SK-MEL-5 (cell line): ENCODE measurements at regions not wholly inside any gene's neighbourhood (a gene's known extent, or its start where the extent isn't known, plus 50 kb on each side); places are given as distances from the start of the nearest gene placed in this dataset.

Experiments
- DNase-seq: peaks from one replicate; pipeline ENCODE4 v3.0.0-alpha.2; 2016; ENCODE audit warnings: low read depth, low spot score
- in situ Hi-C: cut with HindIII; loops from 2 replicates; pipeline ENCODE4 v1.10.0; 2016; ENCODE audit warnings: low sequenced_read_pairs, high pct_unique_total_duplicates, low pct_unique_long_range_greater_than_20kb

- no peak for DNase-seq
- in situ Hi-C loops = no loop called here
Observed at GRCh38 chr6:170483413-170483812, 69.7 kb downstream of the PSMB1 start.

DNA sequence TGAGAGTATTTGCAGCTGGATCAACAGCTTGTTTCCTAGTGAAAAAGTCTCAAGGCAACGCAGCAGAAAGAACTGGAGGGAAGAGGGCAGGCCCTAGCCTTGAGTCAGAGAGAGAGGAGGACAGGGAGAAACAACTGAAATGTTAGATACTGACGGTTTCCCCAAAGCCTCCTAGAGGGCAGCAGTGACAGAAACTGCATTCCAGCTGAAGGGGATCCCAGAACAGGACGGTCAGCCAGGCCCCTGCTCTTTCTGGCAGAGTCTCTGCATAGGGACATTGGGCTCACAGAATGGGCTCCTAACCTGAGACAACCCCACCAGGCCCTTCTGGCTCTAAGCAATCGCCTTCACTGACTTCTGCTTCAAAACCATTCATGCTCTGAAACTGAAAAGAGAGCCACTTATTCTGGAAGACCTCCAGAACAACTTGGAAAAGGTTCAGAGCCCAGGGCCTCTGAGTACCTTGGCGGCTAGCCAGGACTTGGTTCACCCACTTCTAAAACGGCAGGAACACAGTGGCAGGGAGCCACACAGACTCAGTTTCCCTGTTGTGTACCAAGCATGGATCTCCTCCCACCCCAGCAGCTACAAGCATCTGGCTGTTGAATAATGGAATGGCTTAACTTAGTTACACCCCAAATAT, 72.9 kb downstream of the PSMB1 start:
- DNase-seq = peak; percentile 17

GRCh38 chr6:170476360-170476759, 76.7 kb downstream of the PSMB1 start:
- no peak for DNase-seq
- in situ Hi-C loops = no loop called here

More for the DNA sequence above, 72.9 kb downstream of the PSMB1 start:
- in situ Hi-C loops = no loop called here

- no peak for DNase-seq
- in situ Hi-C loops = no loop called here
Observed at GRCh38 chr6:170475118-170475517, 78.0 kb downstream of the PSMB1 start.

DNA sequence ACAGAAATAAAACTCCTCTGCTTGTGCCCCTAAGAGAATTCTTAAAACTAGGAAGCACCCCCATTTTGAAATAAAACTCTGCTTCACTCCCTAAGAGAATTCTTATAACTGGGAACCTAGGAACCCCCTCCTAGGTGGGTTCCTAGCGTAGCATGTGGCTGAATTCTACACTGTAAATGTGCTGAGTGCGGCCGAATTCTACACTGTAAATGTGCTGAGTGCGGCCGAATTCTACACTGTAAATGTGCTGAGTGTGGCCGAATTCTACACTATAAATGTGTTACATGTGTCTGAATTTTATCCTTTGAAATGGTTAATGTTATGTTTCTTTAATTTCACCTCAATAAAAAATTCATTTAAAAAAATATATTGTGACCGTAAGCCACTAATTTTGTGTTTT, 79.3 kb downstream of the PSMB1 start:
- no peak for DNase-seq
- in situ Hi-C loops = no loop called here

DNA sequence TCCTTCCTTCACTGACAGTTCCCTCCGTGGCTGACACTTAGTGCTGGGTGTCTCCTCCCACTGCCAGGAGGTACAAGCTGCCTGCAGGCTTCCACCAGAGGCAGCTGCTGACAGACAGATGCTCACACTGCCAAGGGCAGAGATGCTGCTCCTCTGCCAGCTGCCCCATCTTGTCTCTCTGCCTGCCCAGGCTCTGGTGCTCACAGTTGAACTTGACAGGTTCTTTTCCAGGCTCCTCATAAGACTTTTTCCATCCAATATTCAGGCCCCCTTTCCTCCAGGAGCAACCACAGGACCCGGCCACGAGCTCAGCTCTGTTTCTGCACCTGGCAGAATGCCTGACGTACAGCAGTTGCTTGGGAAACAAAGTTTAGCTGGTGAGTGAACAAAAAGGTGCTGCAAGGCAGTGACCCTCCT, 79.8 kb downstream of the PSMB1 start:
- in situ Hi-C loops = no loop called here
- DNase-seq = no peak

- in situ Hi-C loops = no loop called here
- DNase-seq = no peak
Observed at GRCh38 chr6:170471491-170471890, 81.6 kb downstream of the PSMB1 start.

DNA sequence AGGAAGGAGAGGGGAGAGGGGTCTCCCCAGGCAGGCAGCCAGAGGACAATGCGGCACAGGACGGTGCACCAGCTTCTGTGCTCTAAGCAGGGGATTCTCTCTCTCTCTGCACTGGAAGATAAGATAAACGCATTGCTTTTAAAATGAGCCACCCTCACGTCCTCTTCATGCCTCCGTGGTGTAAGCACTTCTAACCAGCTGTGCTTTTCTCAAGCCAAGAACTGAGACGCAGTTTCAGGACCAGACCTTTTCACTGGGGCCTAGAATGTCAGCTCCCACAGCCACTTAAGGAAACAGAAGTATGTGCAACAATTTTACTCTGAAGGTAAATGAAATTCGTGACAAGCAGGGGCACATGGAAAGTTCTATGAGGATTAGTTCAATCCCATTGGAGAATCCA, 82.4 kb downstream of the PSMB1 start:
- no peak for DNase-seq

GRCh38 chr6:170464524-170464979, 88.6 kb downstream of the PSMB1 start:
- in situ Hi-C loops = no loop called here
- no peak for DNase-seq

More for the DNA sequence above, 82.4 kb downstream of the PSMB1 start:
- in situ Hi-C loops = no loop called here

DNA sequence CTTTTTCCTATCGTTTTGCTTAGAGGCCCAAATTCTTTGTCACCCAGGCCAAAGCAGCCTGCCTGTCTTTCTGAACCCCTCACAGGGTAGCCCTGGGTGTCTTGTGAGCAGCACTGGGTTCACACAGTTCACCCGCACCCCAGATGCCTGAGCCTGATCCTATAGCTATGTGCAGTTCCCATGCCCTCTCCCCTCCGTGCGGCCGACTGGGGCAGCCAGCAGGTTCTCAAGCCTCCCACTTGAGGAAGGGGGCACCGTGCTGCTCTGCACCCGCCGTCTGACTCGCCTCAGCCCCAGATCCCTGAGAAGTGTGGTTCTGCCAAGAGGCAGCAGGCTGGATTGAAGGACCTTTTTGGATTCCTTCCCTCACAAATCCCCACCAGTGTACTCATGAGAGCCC, 89.0 kb downstream of the PSMB1 start:
- in situ Hi-C loops = no loop called here
- no peak for DNase-seq

GRCh38 chr6:170463101-170463721, 89.9 kb downstream of the PSMB1 start:
- DNase-seq = no peak
- in situ Hi-C loops = no loop called here

- DNase-seq = no peak
- in situ Hi-C loops = no loop called here
Observed at GRCh38 chr6:170462366-170463020, 90.6 kb downstream of the PSMB1 start.

DNA sequence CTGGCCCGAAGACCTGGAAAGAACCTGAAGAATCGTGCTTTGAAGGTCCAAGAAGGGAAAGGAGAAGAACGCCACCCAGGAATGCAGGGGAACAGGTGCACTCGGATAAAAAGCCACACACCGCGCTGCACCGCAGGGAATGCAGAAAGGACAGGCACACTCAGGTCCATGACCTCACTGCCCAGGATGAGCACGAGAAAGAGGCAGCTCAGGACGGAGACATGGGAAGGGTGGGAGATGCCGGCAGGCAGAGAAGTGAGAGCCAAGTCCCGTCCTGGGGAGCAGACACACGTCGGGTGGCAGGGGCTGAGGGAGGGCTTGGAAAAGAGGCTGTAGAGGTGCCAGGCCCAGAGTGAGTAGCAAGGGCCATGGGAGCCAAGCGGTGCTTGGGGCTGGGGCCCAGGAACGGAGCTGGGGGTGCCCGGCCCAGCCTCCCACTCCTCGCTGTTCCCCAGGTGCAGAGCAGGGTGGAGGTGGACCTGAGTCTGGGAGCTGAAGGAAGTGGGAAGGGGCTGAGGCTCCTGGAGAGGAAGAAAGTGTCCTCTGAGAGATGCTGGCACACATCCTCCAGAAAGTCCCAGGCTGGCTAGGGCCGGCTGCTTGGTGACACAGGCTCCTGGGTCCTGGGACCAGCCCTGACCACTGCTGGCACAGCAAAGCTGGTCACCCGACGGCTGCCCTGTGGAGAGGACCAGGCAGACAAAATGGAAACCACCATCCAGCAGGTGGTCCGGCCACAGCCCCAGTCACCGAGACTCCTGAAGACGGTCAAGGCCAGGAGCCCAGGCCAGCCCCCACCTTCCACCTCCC, 91.3 kb downstream of the PSMB1 start:
- DNase-seq = no peak
- in situ Hi-C loops = no loop called here

DNA sequence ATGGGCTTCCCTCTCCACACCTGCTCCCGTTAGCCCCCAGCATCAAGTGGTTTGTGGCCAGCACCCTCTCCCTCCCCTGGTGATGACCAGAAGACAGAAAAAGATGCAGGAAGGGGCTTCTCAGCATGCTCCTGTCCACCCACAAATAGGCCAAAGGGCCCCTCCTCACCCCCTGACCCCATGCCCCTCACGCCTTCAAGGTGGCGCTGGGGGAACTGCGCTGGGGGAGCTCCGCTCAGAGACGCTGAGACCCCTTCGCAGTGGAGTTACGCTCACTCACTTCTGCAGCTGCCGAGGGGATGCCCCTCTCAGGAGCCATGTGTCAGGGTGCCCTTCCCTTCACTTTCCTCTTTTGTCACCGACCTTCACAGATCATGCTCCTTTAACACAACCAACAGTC, 92.0 kb downstream of the PSMB1 start:
- DNase-seq = no peak
- in situ Hi-C loops = no loop called here

GRCh38 chr6:170460641-170461040, 92.5 kb downstream of the PSMB1 start:
- no peak for DNase-seq
- in situ Hi-C loops = no loop called here

DNA sequence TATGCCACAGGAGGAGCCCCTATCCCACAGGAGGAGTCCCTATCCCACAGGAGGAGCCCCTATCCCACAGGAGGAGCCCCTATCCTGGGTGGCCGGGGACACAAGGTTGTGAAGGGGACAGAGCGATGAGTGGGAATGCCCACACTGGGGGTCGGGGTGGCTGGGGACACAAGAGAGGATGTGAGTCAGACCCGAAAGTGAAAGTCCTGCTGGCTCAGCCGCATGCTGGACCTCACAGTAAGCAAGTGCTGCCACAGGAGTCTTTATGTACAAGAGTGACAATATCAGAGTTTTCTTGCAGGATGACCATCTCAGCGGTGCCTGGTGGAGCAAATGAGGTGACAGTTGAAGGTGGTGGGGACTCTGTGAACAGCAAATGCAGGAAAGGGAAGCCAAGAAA, 93.7 kb downstream of the PSMB1 start:
- DNase-seq = no peak

GRCh38 chr6:170456886-170457698, 96.0 kb downstream of the PSMB1 start:
- no peak for DNase-seq
- in situ Hi-C loops = no loop called here

More for the DNA sequence above, 93.7 kb downstream of the PSMB1 start:
- in situ Hi-C loops = no loop called here
